HCT116 (cell line): ENCODE measurements at regions not wholly inside any gene's neighbourhood (a gene's known extent, or its start where the extent isn't known, plus 50 kb on each side); places are given as distances from the start of the nearest gene placed in this dataset.

Experiments used
- ATAC-seq: fragments of 200-7000 bp; cut with Tn5 transposase; 2 replicates; pipeline ENCODE4 v1.9.1; 2020; ENCODE audit warnings: mild to moderate bottlenecking, moderate library complexity
- BruUV-seq: library from RNA; stranded (reverse); fragments of 400-500 nt; replicated peaks from 2 replicates; lab custom pipeline; 2021; lab: Mats Ljungman, UMichigan
- CTCF ChIA-PET: fragments of 300-600 bp; sonication (Branson Sonifier 250); formaldehyde crosslinking; loops from one replicate; lab custom pipeline; 2021; ENCODE audit warnings: antibody characterized with exemption; lab: Charles Lee
- POLR2A ChIA-PET: fragments of 300-600, 350-600 bp; sonication (Branson Sonifier 250); formaldehyde crosslinking; loops from one replicate; lab custom pipeline; 2021; ENCODE audit warnings: antibody characterized with exemption; lab: Charles Lee
- RAD21 ChIA-PET, 2 experiments: fragments of 300-600 bp; sonication (Branson Sonifier 250); formaldehyde crosslinking; loops; one replicate each; lab custom pipeline; 2023; ENCODE audit warnings: low total read pairs in 2 of 2; ENCODE audit not compliant: uncharacterized antibody in 2 of 2, unreplicated experiment in 2 of 2, low non-redundant PET in 1 of 2; lab: Charles Lee
- DNase-seq: peaks from one replicate; pipeline ENCODE4 v3.0.0-alpha.2; 2010; ENCODE audit warnings: low read depth, low spot score
- H2AFZ ChIP-seq: fragments of 200-600 bp; shearing (Covaris generic), sonication (generic); 2 replicates; pipeline ENCODE4 v1.6.1; 2017; ENCODE audit warnings: low read depth, mixed run types, mixed read lengths, antibody characterized with exemption, low read length; ENCODE audit not compliant: poor library complexity, severe bottlenecking
- H3K27ac ChIP-seq: 2 replicates; pipeline ENCODE4 v1.5.1; 2012; ENCODE audit warnings: low read depth, low read length
- H3K27me3 ChIP-seq: fragments of 200-600 bp; sonication (generic); 2 replicates; pipeline ENCODE4 v1.6.1; 2016; ENCODE audit warnings: mixed run types, low read length, mixed read lengths; ENCODE audit not compliant: insufficient read depth
- H3K36me3 ChIP-seq, 2 experiments: fragments of 200-500 bp in 1 of 2; fragments of 200-600 bp in 1 of 2; sonication (Bioruptor generic) in 1 of 2; sonication (generic) in 1 of 2; 2 replicates each; pipeline versions ENCODE4 v1.5.1 to v1.6.1; 2014 to 2016; ENCODE audit warnings: low read length in 2 of 2, inconsistent platforms in 1 of 2, mixed read lengths in 1 of 2, mixed run types in 1 of 2; ENCODE audit not compliant: insufficient read depth in 2 of 2, control insufficient read depth in 1 of 2
- H3K4me1 ChIP-seq, 2 experiments: fragments of 200-600 bp in 1 of 2; sonication (generic) in 1 of 2; 2 replicates each; pipeline versions ENCODE4 v1.5.1 to v1.6.1; 2012 to 2017; ENCODE audit warnings: low read length in 2 of 2, inconsistent platforms in 1 of 2, mild to moderate bottlenecking in 1 of 2, mixed read lengths in 1 of 2, mixed run types in 1 of 2, moderate library complexity in 1 of 2; ENCODE audit not compliant: insufficient read depth in 2 of 2, control insufficient read depth in 1 of 2
- H3K4me2 ChIP-seq: fragments of 200-600 bp; sonication (generic); 2 replicates; pipeline ENCODE4 v1.6.1; 2017; ENCODE audit warnings: mixed run types, low read length, mixed read lengths
- H3K4me3 ChIP-seq, 2 experiments: fragments of 200-600 bp in 1 of 2; sonication (generic) in 1 of 2; replicated peaks in 1 of 2; 2 replicates each; pipeline ENCODE4 v1.5.1; 2011 to 2016; ENCODE audit warnings: low read length in 2 of 2, control low read depth in 1 of 2, low read depth in 1 of 2, mild to moderate bottlenecking in 1 of 2, mixed read lengths in 1 of 2, mixed run types in 1 of 2
- H3K79me2 ChIP-seq: fragments of 200-600 bp; sonication (generic); 2 replicates; pipeline ENCODE4 v1.6.1; 2017; ENCODE audit warnings: mild to moderate bottlenecking, mixed run types, low read length, moderate library complexity, mixed read lengths; ENCODE audit not compliant: insufficient read depth
- H3K9ac ChIP-seq: fragments of 200-600 bp; sonication (generic); 2 replicates; pipeline ENCODE4 v1.6.1; 2016; ENCODE audit warnings: low read length, mixed read lengths
- H3K9me2 ChIP-seq: fragments of 200-600 bp; sonication (generic), shearing (Covaris generic); 2 replicates; pipeline ENCODE4 v1.6.1; 2017; ENCODE audit warnings: mixed run types, mild to moderate bottlenecking, moderate library complexity; ENCODE audit not compliant: insufficient read depth
- H3K9me3 ChIP-seq, 2 experiments: fragments of 200-500 bp in 1 of 2; fragments of 200-600 bp in 1 of 2; sonication (Bioruptor generic) in 1 of 2; sonication (generic) in 1 of 2; 2 replicates each; pipeline ENCODE4 v1.6.1; 2014 to 2017; ENCODE audit warnings: low read length in 2 of 2, mixed read lengths in 2 of 2, inconsistent platforms in 1 of 2, low read depth in 1 of 2, mild to moderate bottlenecking in 1 of 2, mixed run types in 1 of 2, moderate library complexity in 1 of 2; ENCODE audit not compliant: control insufficient read depth in 1 of 2, insufficient read depth in 1 of 2
- H4K20me1 ChIP-seq: fragments of 200-600 bp; sonication (generic), shearing (Covaris generic); 2 replicates; pipeline ENCODE4 v1.6.1; 2017; ENCODE audit warnings: mixed run types, mild to moderate bottlenecking, moderate library complexity; ENCODE audit not compliant: insufficient read depth
- CEBPB ChIP-seq: IDR thresholded peaks from 2 replicates; pipeline ENCODE4 v1.6.1; 2012; ENCODE audit warnings: low read depth
- CTCF ChIP-seq, 3 experiments: fragments of 200-600 bp in 1 of 3; sonication (generic) in 1 of 3; IDR thresholded peaks in 2 of 3; conservative IDR thresholded peaks in 1 of 3; 2 replicates each; pipeline ENCODE4 v1.5.1; 2012 to 2017; ENCODE audit warnings: low read depth in 2 of 3, low read length in 2 of 3, antibody characterized with exemption in 1 of 3, borderline replicate concordance in 1 of 3, control low read depth in 1 of 3, mild to moderate bottlenecking in 1 of 3, mixed read lengths in 1 of 3, mixed run types in 1 of 3, moderate library complexity in 1 of 3; ENCODE audit not compliant: insufficient read depth in 1 of 3
- EGR1 ChIP-seq: IDR thresholded peaks from 2 replicates; pipeline ENCODE4 v1.6.1; 2012; ENCODE audit warnings: low read depth
- ELF1 ChIP-seq: IDR thresholded peaks from 2 replicates; pipeline ENCODE4 v1.6.1; 2012; ENCODE audit warnings: low read depth, borderline replicate concordance
- FOSL1 ChIP-seq: IDR thresholded peaks from 2 replicates; pipeline ENCODE4 v1.6.1; 2012; ENCODE audit warnings: low read depth
- JUND ChIP-seq: IDR thresholded peaks from 2 replicates; pipeline ENCODE4 v1.6.1; 2012
- POLR2AphosphoS5 ChIP-seq: IDR thresholded peaks from 2 replicates; pipeline ENCODE4 v1.6.1; 2011; ENCODE audit warnings: mild to moderate bottlenecking, low read depth, low read length, moderate library complexity
- RAD21 ChIP-seq: IDR thresholded peaks from 2 replicates; pipeline ENCODE4 v1.6.1; 2012; ENCODE audit warnings: low read depth, mild to moderate bottlenecking
- SIN3A ChIP-seq: IDR thresholded peaks from 2 replicates; pipeline ENCODE4 v1.6.1; 2012; ENCODE audit warnings: low read depth
- YY1 ChIP-seq: IDR thresholded peaks from 2 replicates; pipeline ENCODE4 v1.6.1; 2011; ENCODE audit warnings: low read length, low read depth, moderate library complexity, mild to moderate bottlenecking; ENCODE audit not compliant: insufficient replicate concordance; ENCODE audit errors: extremely low read depth
- ZFX ChIP-seq: fragments of 450-650 bp; IDR thresholded peaks from 2 replicates; pipeline ENCODE4 v1.6.1; 2017
- ZNF274 ChIP-seq: fragments of 200-500 bp; sonication (Bioruptor generic); IDR thresholded peaks from 2 replicates; pipeline ENCODE4 v1.6.1; 2014; ENCODE audit warnings: mild to moderate bottlenecking, low read depth, low read length, inconsistent platforms
- intact Hi-C: fragments of 100-400 bp; cut with micrococcal nuclease; formaldehyde crosslinking; loops from 2 replicates; pipeline ENCODE4 v1.10.0; 2022
- TF ChIP-seq, protein P1 (sequence below): IDR thresholded peaks from 2 replicates; pipeline ENCODE4 v1.6.1; 2012

DNA sequence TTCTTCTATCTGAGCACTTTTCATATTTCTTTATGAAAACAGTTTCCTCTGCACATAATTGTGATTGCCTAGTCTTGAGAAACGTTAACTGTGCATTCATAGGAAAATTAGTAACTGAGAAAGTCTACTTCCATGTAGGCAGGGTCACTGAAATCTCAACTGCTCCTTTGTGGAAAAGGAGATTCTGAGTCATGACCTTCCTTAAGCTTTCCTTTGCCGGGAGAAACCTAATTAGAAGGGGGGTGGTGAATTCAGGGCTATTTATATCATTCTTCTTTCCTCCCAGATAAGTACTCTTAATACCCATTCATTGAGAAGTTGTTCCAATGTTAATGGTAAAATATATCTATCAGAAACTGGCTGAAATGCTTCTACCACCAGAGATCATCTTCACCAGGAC, 751.0 kb upstream of the TMEM132C start:
- Histone ChIP-seq H3K4me1 (no peaks in the 10 kb centered on the region), H3K9ac (no peak overlapping the region), H3K27ac (no peak overlapping the region), H2AFZ (no peak overlapping the region), H3K27me3 (no peaks in the 10 kb centered on the region), H3K4me2 (no peak overlapping the region), H3K79me2 (no peaks in the 10 kb centered on the region), H3K9me3 (peaks cover 0 to 7% of the 10 kb centered on the region in 2 experiments; a peak in 1 of 4 replicates), H3K4me3 (no peak overlapping the region), H3K36me3 (no peaks in the 10 kb centered on the region), H4K20me1 (no peaks in the 10 kb centered on the region), H3K9me2 (no peaks in the 10 kb centered on the region)
- DNase-seq: no peak
- ChIA-PET POLR2A (no interaction called here), CTCF (no interaction called here), RAD21 (no interaction called here)
- no TSS peak for BruUV-seq
- intact Hi-C loops: no loop called here
- no peak for TF ChIP-seq CEBPB
- TF ChIP-seq JUND: no peak
- TF ChIP-seq SIN3A: no peak
- no peak for TF ChIP-seq EGR1
- TF ChIP-seq, protein P1, sequence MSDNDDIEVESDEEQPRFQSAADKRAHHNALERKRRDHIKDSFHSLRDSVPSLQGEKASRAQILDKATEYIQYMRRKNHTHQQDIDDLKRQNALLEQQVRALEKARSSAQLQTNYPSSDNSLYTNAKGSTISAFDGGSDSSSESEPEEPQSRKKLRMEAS: no peak
- no peak for TF ChIP-seq CTCF (IDR thresholded peaks at IDR 0.05 in 2 of 3, conservative IDR thresholded peaks at IDR 0.05 in 1 of 3; ENCODE audit: borderline replicate concordance in 1 of 3, insufficient read depth in 1 of 3, low read depth in 2 of 3, low read length in 2 of 3)
- TF ChIP-seq ZNF274: no peak
- no peak for TF ChIP-seq RAD21
- TF ChIP-seq YY1: no peak
- TF ChIP-seq ZFX: no peak
- TF ChIP-seq POLR2AphosphoS5: no peak
- TF ChIP-seq ELF1: no peak
- TF ChIP-seq FOSL1: no peak
- ATAC-seq: no peak
